ENCODE measurements at regions not wholly inside any gene's neighbourhood (a gene's known extent, or its start where the extent isn't known, plus 50 kb on each side); places are given as distances from the start of the nearest gene placed in this dataset.

GRCh38 chr15:38954090-38954489 lies 389.5 kb upstream of the RASGRP1 start:
- no peak for TF ChIP-seq CTCF (IDR thresholded peaks at IDR 0.05; ENCODE audit: insufficient read depth, low read length, poor library complexity, severe bottlenecking)
- TF ChIP-seq EZH2phosphoT487 (conservative IDR thresholded peaks at IDR 0.05; ENCODE audit: low read length): no peak

Measured in SU-DHL-6 (cell line).